Endothelial cell of umbilical vein (primary cell): ENCODE measurements at regions not wholly inside any gene's neighbourhood (a gene's known extent, or its start where the extent isn't known, plus 50 kb on each side); places are given as distances from the start of the nearest gene placed in this dataset.

Experiments
- EZH2 ChIP-seq: IDR thresholded peaks from 2 replicates; pipeline ENCODE4 v1.6.1; 2012; ENCODE audit warnings: borderline replicate concordance, low read depth, mild to moderate bottlenecking, moderate library complexity, low read length, inconsistent platforms; ENCODE audit not compliant: severe bottlenecking
- FOS ChIP-seq: IDR thresholded peaks from 2 replicates; pipeline ENCODE4 v1.6.1; 2011; ENCODE audit warnings: mild to moderate bottlenecking, low read length, moderate library complexity, borderline replicate concordance; ENCODE audit not compliant: insufficient read depth
- GATA2 ChIP-seq: IDR thresholded peaks from 2 replicates; pipeline ENCODE4 v1.7.0; 2011; ENCODE audit warnings: low read depth, mild to moderate bottlenecking, moderate library complexity, mixed read lengths, low read length; ENCODE audit not compliant: insufficient read length, insufficient read depth
- JUN ChIP-seq: IDR thresholded peaks from 2 replicates; pipeline ENCODE4 v1.6.1; 2011; ENCODE audit warnings: borderline replicate concordance, low read depth; ENCODE audit not compliant: insufficient read length, insufficient read depth
- MYC ChIP-seq: IDR thresholded peaks from one replicate; pipeline ENCODE4 v1.6.1; 2011; ENCODE audit warnings: mild to moderate bottlenecking, low read depth, low read length
- POLR2A ChIP-seq: IDR thresholded peaks from 2 replicates; pipeline ENCODE4 v1.6.1; 2012; ENCODE audit warnings: low read depth, mild to moderate bottlenecking, control low read depth, low read length
- POLR2AphosphoS5 ChIP-seq: IDR thresholded peaks from 2 replicates; pipeline ENCODE4 v1.6.1; 2012; ENCODE audit warnings: low read depth, mild to moderate bottlenecking, control low read depth, low read length, moderate library complexity; ENCODE audit not compliant: insufficient read depth
- TF ChIP-seq, protein P1 (sequence below), 2 donors: IDR thresholded peaks; 1 replicate in 1 of 2; 2 replicates in 1 of 2; pipeline ENCODE4 v1.5.1; 2011; ENCODE audit warnings: low read length in 2 of 2, mild to moderate bottlenecking in 2 of 2, moderate library complexity in 2 of 2, control low read depth in 1 of 2, inconsistent platforms in 1 of 2, low read depth in 1 of 2; ENCODE audit not compliant: insufficient read depth in 1 of 2; ENCODE audit errors: extremely low read depth in 1 of 2
- TF ChIP-seq, protein P2 (sequence below): IDR thresholded peaks from 2 replicates; pipeline ENCODE4 v1.6.1; 2011; ENCODE audit not compliant: insufficient read depth, insufficient read length

DNA sequence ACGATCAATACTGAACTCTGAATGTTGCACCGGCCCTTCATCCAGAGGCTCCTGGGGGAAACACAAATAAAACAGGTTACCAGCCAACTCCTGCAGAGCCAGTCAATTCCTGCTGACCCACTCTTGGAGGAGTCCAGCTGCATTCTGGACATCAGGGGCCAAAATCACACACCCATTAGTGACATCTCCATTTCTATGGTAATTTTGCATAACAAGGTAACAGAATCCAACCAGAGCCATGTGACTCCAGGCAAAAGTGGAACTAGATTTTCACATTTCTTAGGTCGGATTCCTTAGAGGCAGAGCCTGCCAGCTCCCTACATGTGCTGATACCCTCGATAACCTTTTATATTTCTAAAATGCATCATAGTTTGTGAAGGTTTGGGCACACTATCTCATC, 119.2 kb upstream of the CTNNB1 start:
- TF ChIP-seq, protein P1, sequence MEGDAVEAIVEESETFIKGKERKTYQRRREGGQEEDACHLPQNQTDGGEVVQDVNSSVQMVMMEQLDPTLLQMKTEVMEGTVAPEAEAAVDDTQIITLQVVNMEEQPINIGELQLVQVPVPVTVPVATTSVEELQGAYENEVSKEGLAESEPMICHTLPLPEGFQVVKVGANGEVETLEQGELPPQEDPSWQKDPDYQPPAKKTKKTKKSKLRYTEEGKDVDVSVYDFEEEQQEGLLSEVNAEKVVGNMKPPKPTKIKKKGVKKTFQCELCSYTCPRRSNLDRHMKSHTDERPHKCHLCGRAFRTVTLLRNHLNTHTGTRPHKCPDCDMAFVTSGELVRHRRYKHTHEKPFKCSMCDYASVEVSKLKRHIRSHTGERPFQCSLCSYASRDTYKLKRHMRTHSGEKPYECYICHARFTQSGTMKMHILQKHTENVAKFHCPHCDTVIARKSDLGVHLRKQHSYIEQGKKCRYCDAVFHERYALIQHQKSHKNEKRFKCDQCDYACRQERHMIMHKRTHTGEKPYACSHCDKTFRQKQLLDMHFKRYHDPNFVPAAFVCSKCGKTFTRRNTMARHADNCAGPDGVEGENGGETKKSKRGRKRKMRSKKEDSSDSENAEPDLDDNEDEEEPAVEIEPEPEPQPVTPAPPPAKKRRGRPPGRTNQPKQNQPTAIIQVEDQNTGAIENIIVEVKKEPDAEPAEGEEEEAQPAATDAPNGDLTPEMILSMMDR (IDR thresholded peaks at IDR 0.05; ENCODE audit: extremely low read depth in 1 of 2, insufficient read depth in 1 of 2, low read depth in 1 of 2, low read length in 2 of 2) = no peak
- no peak for TF ChIP-seq POLR2A
- TF ChIP-seq POLR2AphosphoS5 = no peak
- TF ChIP-seq, protein P2, sequence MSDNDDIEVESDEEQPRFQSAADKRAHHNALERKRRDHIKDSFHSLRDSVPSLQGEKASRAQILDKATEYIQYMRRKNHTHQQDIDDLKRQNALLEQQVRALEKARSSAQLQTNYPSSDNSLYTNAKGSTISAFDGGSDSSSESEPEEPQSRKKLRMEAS = no peak
- TF ChIP-seq EZH2 = no peak
- no peak for TF ChIP-seq JUN
- no peak for TF ChIP-seq FOS
- no peak for TF ChIP-seq MYC
- no peak for TF ChIP-seq GATA2
